ENCODE measurements at regions not wholly inside any gene's neighbourhood (a gene's known extent, or its start where the extent isn't known, plus 50 kb on each side); places are given as distances from the start of the nearest gene placed in this dataset.

GRCh38 chr3:88416436-88416835 is 266.7 kb downstream of the C3orf38 start:
- no peak overlapping the region for H2BK5ac ChIP-seq (ENCODE audit: low read depth, low read length, poor library complexity, severe bottlenecking)
- in situ Hi-C loops (cut with MboI; ENCODE audit: low sequenced_read_pairs): no loop called here
- no peak overlapping the region for H3K27ac ChIP-seq (ENCODE audit: insufficient read depth, low read length)
- no peak overlapping the region for H3K23ac ChIP-seq (ENCODE audit: low read depth, low read length)
- no peaks in the 10 kb centered on the region for H3K36me3 ChIP-seq (ENCODE audit: control insufficient read depth, insufficient read depth, low read length)
- intact Hi-C loops (cut with micrococcal nuclease): no loop called here
- TF ChIP-seq SMC3 (IDR thresholded peaks at IDR 0.05; ENCODE audit: low read depth, low read length) (no peak), MXI1 (IDR thresholded peaks at IDR 0.05; ENCODE audit: borderline replicate concordance, low read depth, low read length) (no peak), CEBPB (IDR thresholded peaks at IDR 0.05; ENCODE audit: low read depth, low read length) (no peak), MAFK (IDR thresholded peaks at IDR 0.05; ENCODE audit: low read depth, low read length) (no peak), BHLHE40 (IDR thresholded peaks at IDR 0.05; ENCODE audit: low read depth, low read length) (no peak), POLR2A (IDR thresholded peaks at IDR 0.05; ENCODE audit: low read depth, low read length) (no peak), FOS (IDR thresholded peaks at IDR 0.05; ENCODE audit: low read depth, low read length) (no peak), RFX5 (IDR thresholded peaks at IDR 0.05; ENCODE audit: low read depth, low read length) (no peak), MAZ (IDR thresholded peaks at IDR 0.05; ENCODE audit: borderline replicate concordance, low read depth, low read length) (no peak), ELK1 (IDR thresholded peaks at IDR 0.05; ENCODE audit: borderline replicate concordance, low read depth, low read length) (no peak), NFE2L2 (IDR thresholded peaks at IDR 0.05; ENCODE audit: low read depth, low read length) (no peak), CTCF (conservative IDR thresholded peaks at IDR 0.05; ENCODE audit: low read depth, low read length) (no peak), RCOR1 (IDR thresholded peaks at IDR 0.05; ENCODE audit: insufficient replicate concordance, low read length) (no peak), RAD21 (IDR thresholded peaks at IDR 0.05; ENCODE audit: low read length) (no peak), CHD1 (IDR thresholded peaks at IDR 0.05; ENCODE audit: low read depth, low read length) (no peak)
- TF ChIP-seq, protein P1, sequence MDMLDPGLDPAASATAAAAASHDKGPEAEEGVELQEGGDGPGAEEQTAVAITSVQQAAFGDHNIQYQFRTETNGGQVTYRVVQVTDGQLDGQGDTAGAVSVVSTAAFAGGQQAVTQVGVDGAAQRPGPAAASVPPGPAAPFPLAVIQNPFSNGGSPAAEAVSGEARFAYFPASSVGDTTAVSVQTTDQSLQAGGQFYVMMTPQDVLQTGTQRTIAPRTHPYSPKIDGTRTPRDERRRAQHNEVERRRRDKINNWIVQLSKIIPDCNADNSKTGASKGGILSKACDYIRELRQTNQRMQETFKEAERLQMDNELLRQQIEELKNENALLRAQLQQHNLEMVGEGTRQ (IDR thresholded peaks at IDR 0.05; ENCODE audit: low read depth, low read length): no peak
- H3K18ac ChIP-seq (ENCODE audit: low read depth, low read length): no peak overlapping the region
- H2AK9ac ChIP-seq (replicated peaks; ENCODE audit: low read depth, low read length, poor library complexity): no peak overlapping the region
- no peak overlapping the region for H3K4ac ChIP-seq (ENCODE audit: low read depth, low read length)
- H2AK5ac ChIP-seq (ENCODE audit: low read depth, low read length): no peak overlapping the region
- H3K79me1 ChIP-seq (ENCODE audit: low read depth in 1 of 2, low read length in 2 of 2): no peaks in the 10 kb centered on the region
- H4K5ac ChIP-seq (ENCODE audit: low read depth, low read length): no peak overlapping the region
- ChIA-PET CTCF (no interaction called here), POLR2A (ENCODE audit: unreplicated experiment) (no interaction called here)
- no TSS peak for BruUV-seq (replicated peaks)
- no peak overlapping the region for H3K9ac ChIP-seq (ENCODE audit: low read depth, low read length)
- H3K9me1 ChIP-seq (ENCODE audit: insufficient read depth, low read length): no peaks in the 10 kb centered on the region
- H3K4me2 ChIP-seq (ENCODE audit: low read depth, low read length): no peak overlapping the region
- no peak overlapping the region for H4K91ac ChIP-seq (ENCODE audit: insufficient read depth, low read depth, low read length)
- no CpG with 5 or more reads among the region's 2 CpGs for WGBS, 2 experiments (ENCODE audit: extremely low coverage in 2 of 2, insufficient read length in 1 of 2)
- no peak overlapping the region for H4K8ac ChIP-seq (ENCODE audit: low read depth in 2 of 2, low read length in 2 of 2)
- no peak for DNase-seq
- H3K4me1 ChIP-seq (ENCODE audit: control insufficient read depth, insufficient read depth, low read length): no peaks in the 10 kb centered on the region
- no peak overlapping the region for H3K56ac ChIP-seq (ENCODE audit: extremely low read depth, insufficient read depth, low read length)
- H2AFZ ChIP-seq (replicated peaks; ENCODE audit: low read length, poor library complexity): no peak overlapping the region
- H2BK120ac ChIP-seq (ENCODE audit: low read depth, low read length): no peak overlapping the region
- dilution Hi-C loops (cut with HindIII; ENCODE audit: low sequenced_read_pairs, unreplicated experiment): no loop called here
- no peak overlapping the region for H3K14ac ChIP-seq (replicated peaks; ENCODE audit: low read depth, low read length)
- H3K27me3 ChIP-seq (ENCODE audit: control insufficient read depth, insufficient read depth, low read length): no peaks in the 10 kb centered on the region
- no peaks in the 10 kb centered on the region for H4K20me1 ChIP-seq (ENCODE audit: insufficient read depth, low read length)
- no peak overlapping the region for H2BK15ac ChIP-seq (ENCODE audit: low read depth, low read length)
- no peak overlapping the region for H2BK20ac ChIP-seq (ENCODE audit: low read depth, low read length)
- no peak overlapping the region for H3K4me3 ChIP-seq (ENCODE audit: insufficient read depth, low read depth, low read length)
- no peaks in the 10 kb centered on the region for H3K9me3 ChIP-seq (ENCODE audit: control insufficient read depth, insufficient read depth, low read length)
- ATAC-seq (ENCODE audit: low read depth): no peak

All from IMR-90 (cell line).